ENCODE measurements at regions not wholly inside any gene's neighbourhood (a gene's known extent, or its start where the extent isn't known, plus 50 kb on each side); places are given as distances from the start of the nearest gene placed in this dataset.

DNA sequence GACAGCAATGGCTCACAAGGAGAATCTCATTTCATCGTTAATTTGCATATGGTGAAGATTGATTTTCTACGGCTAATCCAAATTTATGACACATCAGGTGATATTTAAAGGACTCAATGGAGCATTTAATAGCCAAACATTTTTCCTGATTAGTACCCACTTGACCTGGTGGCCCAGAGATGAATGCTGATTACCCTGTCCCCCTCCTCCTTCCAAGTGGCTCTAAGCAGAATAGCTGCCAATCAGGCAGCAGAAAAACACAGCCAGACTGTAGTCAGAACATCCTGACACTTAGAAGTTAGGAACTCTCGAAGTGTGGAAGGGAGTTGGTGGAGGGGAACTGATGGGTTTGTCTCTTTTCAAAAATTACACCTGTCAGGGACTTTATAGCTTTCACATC is 302.5 kb downstream of the ZNF621 start:
- H3K36me3 Mint-ChIP-seq (ENCODE audit: low read depth): no peaks in the 10 kb centered on the region
- TF ChIP-seq, protein P1, sequence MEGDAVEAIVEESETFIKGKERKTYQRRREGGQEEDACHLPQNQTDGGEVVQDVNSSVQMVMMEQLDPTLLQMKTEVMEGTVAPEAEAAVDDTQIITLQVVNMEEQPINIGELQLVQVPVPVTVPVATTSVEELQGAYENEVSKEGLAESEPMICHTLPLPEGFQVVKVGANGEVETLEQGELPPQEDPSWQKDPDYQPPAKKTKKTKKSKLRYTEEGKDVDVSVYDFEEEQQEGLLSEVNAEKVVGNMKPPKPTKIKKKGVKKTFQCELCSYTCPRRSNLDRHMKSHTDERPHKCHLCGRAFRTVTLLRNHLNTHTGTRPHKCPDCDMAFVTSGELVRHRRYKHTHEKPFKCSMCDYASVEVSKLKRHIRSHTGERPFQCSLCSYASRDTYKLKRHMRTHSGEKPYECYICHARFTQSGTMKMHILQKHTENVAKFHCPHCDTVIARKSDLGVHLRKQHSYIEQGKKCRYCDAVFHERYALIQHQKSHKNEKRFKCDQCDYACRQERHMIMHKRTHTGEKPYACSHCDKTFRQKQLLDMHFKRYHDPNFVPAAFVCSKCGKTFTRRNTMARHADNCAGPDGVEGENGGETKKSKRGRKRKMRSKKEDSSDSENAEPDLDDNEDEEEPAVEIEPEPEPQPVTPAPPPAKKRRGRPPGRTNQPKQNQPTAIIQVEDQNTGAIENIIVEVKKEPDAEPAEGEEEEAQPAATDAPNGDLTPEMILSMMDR (IDR thresholded peaks at IDR 0.05; ENCODE audit: unreplicated experiment in 3 of 3): no peak
- no peaks in the 10 kb centered on the region for H3K9me3 Mint-ChIP-seq
- H3K4me3 Mint-ChIP-seq: no peak overlapping the region
- no peaks in the 10 kb centered on the region for H3K4me1 Mint-ChIP-seq
- H3K27me3 Mint-ChIP-seq (ENCODE audit: low read depth): no peaks in the 10 kb centered on the region
- no peak overlapping the region for H3K27ac Mint-ChIP-seq

DNA sequence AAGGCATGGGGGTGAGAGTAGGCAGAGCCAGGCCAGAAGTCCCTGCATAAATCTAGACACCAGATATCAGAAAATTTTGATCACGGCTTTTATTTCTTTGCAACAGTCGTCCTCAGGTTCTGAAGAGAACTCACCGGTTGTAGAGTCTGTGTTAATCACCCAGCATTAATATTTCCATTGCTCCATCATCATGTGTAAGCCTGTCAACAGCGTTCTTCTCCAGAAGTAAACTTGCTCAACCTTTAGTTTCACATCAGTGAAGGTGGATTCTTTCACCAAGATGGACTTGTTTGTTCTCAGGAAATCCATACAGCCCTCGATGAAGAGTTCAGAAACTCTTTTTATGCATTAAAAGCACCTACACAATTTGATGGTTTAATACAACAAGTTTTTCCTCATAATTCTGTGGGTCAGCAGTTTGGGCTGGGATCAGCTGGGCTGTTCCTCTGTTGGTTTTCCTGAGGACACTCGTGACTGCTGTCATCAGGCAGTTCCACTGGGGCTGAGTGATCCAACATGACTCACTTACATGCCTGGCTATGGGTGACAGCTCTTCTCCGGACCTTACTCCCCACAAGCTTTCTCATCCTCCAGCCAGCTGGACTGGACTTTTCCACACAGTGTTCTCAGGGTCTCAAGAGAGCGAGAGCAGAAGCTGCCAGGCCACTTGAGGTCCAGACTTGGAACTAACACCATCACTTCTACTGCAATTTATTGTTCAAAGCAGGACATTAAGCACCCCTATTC is 303.4 kb downstream of the ZNF621 start:
- H3K27me3 Mint-ChIP-seq (ENCODE audit: low read depth): no peaks in the 10 kb centered on the region
- no peaks in the 10 kb centered on the region for H3K36me3 Mint-ChIP-seq (ENCODE audit: low read depth)
- H3K4me1 Mint-ChIP-seq: no peaks in the 10 kb centered on the region
- H3K9me3 Mint-ChIP-seq: no peaks in the 10 kb centered on the region
- H3K27ac Mint-ChIP-seq: no peak overlapping the region
- no peak overlapping the region for H3K4me3 Mint-ChIP-seq
- TF ChIP-seq, protein P1 (IDR thresholded peaks at IDR 0.05; ENCODE audit: unreplicated experiment in 3 of 3): no peak

DNA sequence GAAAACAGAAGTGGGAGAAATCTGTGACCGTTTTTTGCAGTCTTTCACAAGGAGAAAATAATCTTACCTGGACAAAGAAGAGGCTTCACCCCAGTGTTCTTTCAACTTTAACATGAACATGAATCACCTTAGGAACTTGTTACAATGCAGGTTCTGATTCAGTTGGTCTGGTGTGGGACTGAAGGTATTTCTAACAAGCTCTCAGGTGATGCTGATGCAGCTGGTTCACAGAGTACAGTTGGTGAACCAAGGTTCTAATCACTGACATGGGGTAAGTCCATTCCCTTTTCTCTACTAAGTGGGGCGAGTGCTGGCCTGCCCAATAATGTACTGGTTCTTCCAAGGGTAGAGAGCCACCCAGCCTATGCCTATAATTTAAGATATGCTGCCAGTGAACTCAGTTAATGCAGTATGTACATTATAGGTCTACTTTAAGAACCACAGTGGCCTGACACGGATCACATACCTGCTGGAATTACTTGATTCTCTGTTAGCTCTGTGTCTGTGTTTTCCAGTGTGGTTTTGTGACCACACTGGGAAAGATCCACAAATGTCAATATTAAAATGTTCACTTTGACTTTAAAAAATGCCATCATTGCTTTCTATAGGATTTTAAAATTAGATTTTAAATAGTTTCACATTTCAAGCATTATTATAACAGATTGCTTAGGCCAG is 304.1 kb downstream of the ZNF621 start:
- Mint-ChIP-seq H3K4me3 (no peak overlapping the region), H3K4me1 (no peaks in the 10 kb centered on the region), H3K9me3 (no peaks in the 10 kb centered on the region), H3K36me3 (ENCODE audit: low read depth) (no peaks in the 10 kb centered on the region), H3K27ac (no peak overlapping the region), H3K27me3 (ENCODE audit: low read depth) (no peaks in the 10 kb centered on the region)
- TF ChIP-seq, protein P1 (IDR thresholded peaks at IDR 0.05; ENCODE audit: unreplicated experiment in 3 of 3): no peak

DNA sequence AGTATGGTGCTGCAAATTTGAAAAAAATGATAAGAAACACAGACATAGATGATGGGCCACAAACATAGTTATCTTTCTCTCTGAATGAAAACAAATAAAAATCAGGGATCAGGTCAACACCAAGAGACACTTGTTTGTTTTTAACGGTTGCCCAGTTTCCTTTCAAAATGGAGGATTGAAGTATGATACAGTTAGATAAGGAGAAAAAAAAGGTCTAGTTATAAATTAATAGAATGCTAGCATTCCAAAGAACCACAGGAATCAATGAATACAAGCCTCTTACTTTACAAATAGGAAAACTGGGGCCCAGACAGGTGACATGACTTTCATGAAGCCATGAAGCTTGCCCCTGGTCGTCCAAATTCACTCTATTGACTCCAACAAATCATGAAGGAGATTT is 305.1 kb downstream of the ZNF621 start:
- TF ChIP-seq, protein P1 (IDR thresholded peaks at IDR 0.05; ENCODE audit: unreplicated experiment in 3 of 3): no peak
- Mint-ChIP-seq H3K4me3 (no peak overlapping the region), H3K27ac (peak overlapping the region in 1 of 3 experiments; percentile 59), H3K36me3 (ENCODE audit: low read depth) (no peaks in the 10 kb centered on the region), H3K9me3 (no peaks in the 10 kb centered on the region), H3K4me1 (no peaks in the 10 kb centered on the region), H3K27me3 (ENCODE audit: low read depth) (no peaks in the 10 kb centered on the region)

DNA sequence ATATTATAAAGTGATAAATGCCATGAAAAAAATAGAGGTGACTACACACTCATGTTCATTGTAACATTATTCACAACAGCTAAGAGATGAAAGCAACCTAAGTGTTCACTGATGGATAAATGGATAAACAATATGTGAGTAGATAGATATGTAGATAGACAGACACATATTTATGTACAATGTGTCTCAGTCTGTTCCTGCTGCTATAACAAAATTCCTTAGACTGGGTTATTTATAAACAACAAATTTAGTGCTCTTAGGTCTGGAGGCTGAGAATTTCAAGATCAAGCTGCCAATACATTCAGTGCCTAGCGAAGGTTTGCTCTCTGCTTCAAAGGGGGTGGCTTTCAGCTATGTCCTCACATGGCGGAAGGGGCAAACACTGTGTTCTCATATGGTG is 312.5 kb downstream of the ZNF621 start:
- TF ChIP-seq, protein P1 (IDR thresholded peaks at IDR 0.05; ENCODE audit: unreplicated experiment in 3 of 3): no peak
- Mint-ChIP-seq H3K4me3 (no peak overlapping the region), H3K9me3 (no peaks in the 10 kb centered on the region), H3K4me1 (no peaks in the 10 kb centered on the region), H3K27me3 (ENCODE audit: low read depth) (no peaks in the 10 kb centered on the region), H3K36me3 (ENCODE audit: low read depth) (no peaks in the 10 kb centered on the region), H3K27ac (no peak overlapping the region)

DNA sequence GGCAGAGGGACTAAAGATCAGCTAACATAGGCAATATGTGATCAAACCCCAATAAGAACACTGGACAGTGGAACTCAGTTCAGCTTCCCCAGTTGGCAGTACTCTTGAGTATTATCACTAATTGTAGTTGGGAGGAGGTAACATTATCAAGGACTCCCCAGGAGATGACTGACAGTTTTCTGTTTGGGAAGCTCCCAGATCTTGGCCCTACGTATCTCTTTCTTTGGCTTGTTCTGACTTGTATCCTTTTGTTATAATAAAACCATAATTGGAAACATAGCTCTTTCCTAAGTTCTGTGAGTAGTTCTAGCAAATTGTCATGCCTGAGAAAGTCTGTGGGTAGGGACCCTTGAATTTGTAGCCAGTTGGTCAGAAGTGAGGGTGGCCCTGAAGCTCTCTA is 316.4 kb downstream of the ZNF621 start:
- peaks cover 6% of the 10 kb centered on the region for H3K27me3 Mint-ChIP-seq (ENCODE audit: low read depth)
- H3K27ac Mint-ChIP-seq: no peak overlapping the region
- peaks cover 5% of the 10 kb centered on the region for H3K4me1 Mint-ChIP-seq
- no peak overlapping the region for H3K4me3 Mint-ChIP-seq
- TF ChIP-seq, protein P1 (IDR thresholded peaks at IDR 0.05; ENCODE audit: unreplicated experiment in 3 of 3): no peak
- no peaks in the 10 kb centered on the region for H3K36me3 Mint-ChIP-seq (ENCODE audit: low read depth)
- H3K9me3 Mint-ChIP-seq: no peaks in the 10 kb centered on the region
